ENCODE measurements at regions not wholly inside any gene's neighbourhood (a gene's known extent, or its start where the extent isn't known, plus 50 kb on each side); places are given as distances from the start of the nearest gene placed in this dataset.
"Not testable (repeated sequence)": the region's sequence is repeated elsewhere in the genome, so short reads cannot be mapped to it uniquely, and the experiment has no call there.

GRCh38 chr2:34703292-34703691 is 1104.2 kb upstream of the FAM98A start:
- DNase-seq (no peak), ATAC-seq (ENCODE audit: low read depth in 2 of 2) (no peak)
- H3K4me3 Mint-ChIP-seq = no peak overlapping the region
- Histone ChIP-seq H3K9me3 (ENCODE audit: control insufficient read depth in 2 of 2, low read length in 2 of 2) (no peaks in the 10 kb centered on the region), H3K4me3 (ENCODE audit: low read depth, low read length) (no peak overlapping the region), H3K36me3 (ENCODE audit: control insufficient read depth, insufficient read depth, low read length) (no peaks in the 10 kb centered on the region), H3K27ac (ENCODE audit: insufficient read depth, low read length, poor library complexity, severe bottlenecking) (no peak overlapping the region), H3K4me1 (ENCODE audit: control insufficient read depth, insufficient read depth, low read length, poor library complexity, severe bottlenecking) (no peaks in the 10 kb centered on the region), H3K27me3 (ENCODE audit: control insufficient read depth, insufficient read depth, low read length) (no peaks in the 10 kb centered on the region)
- no peaks in the 10 kb centered on the region for H3K36me3 Mint-ChIP-seq
- H3K9me3 Mint-ChIP-seq = peaks cover 0 to 10% (median 4%) of the 10 kb centered on the region in 7 donors
- H3K4me1 Mint-ChIP-seq = no peaks in the 10 kb centered on the region
- no peak overlapping the region for H3K27ac Mint-ChIP-seq
- no peaks in the 10 kb centered on the region for H3K27me3 Mint-ChIP-seq

- peak overlapping the region in 1 of 3 donors; percentile 31 for H3K27ac Mint-ChIP-seq
- H3K27ac ChIP-seq (ENCODE audit: insufficient read depth, low read length, poor library complexity, severe bottlenecking); H3K36me3 ChIP-seq (ENCODE audit: control insufficient read depth, insufficient read depth, low read length); DNase-seq; H3K27me3 ChIP-seq (ENCODE audit: control insufficient read depth, insufficient read depth, low read length); H3K4me3 ChIP-seq (ENCODE audit: low read depth, low read length); H3K9me3 ChIP-seq (ENCODE audit: control insufficient read depth in 2 of 2, low read length in 2 of 2); H3K27me3 Mint-ChIP-seq; ATAC-seq (ENCODE audit: low read depth in 2 of 2); H3K4me3 Mint-ChIP-seq; H3K4me1 ChIP-seq (ENCODE audit: control insufficient read depth, insufficient read depth, low read length, poor library complexity, severe bottlenecking); H3K36me3 Mint-ChIP-seq; H3K4me1 Mint-ChIP-seq: not testable (repeated sequence)
- peaks cover 0 to 10% (median 4%) of the 10 kb centered on the region in 7 donors for H3K9me3 Mint-ChIP-seq
Observed at GRCh38 chr2:34702391-34702790, 1103.3 kb upstream of the FAM98A start.

GRCh38 chr2:34677591-34677990 is 1078.5 kb upstream of the FAM98A start:
- H3K4me1 ChIP-seq (ENCODE audit: control insufficient read depth, insufficient read depth, low read length, poor library complexity, severe bottlenecking); H3K9me3 ChIP-seq (ENCODE audit: control insufficient read depth in 2 of 2, low read length in 2 of 2); H3K9me3 Mint-ChIP-seq; ATAC-seq (ENCODE audit: low read depth in 2 of 2); H3K27ac Mint-ChIP-seq; H3K4me3 Mint-ChIP-seq; H3K27me3 ChIP-seq (ENCODE audit: control insufficient read depth, insufficient read depth, low read length); H3K4me3 ChIP-seq (ENCODE audit: low read depth, low read length); H3K4me1 Mint-ChIP-seq; H3K27ac ChIP-seq (ENCODE audit: insufficient read depth, low read length, poor library complexity, severe bottlenecking); DNase-seq; H3K36me3 ChIP-seq (ENCODE audit: control insufficient read depth, insufficient read depth, low read length); H3K36me3 Mint-ChIP-seq; H3K27me3 Mint-ChIP-seq: not testable (repeated sequence)

- not testable (repeated sequence) for H3K27me3 Mint-ChIP-seq; ATAC-seq (ENCODE audit: low read depth in 2 of 2)
Observed at GRCh38 chr2:34677119-34677531, 1078.0 kb upstream of the FAM98A start.

GRCh38 chr2:34670482-34670881 is 1071.4 kb upstream of the FAM98A start:
- no peak for ATAC-seq (ENCODE audit: low read depth in 2 of 2)
- H3K36me3 Mint-ChIP-seq = no peaks in the 10 kb centered on the region
- H3K27me3 Mint-ChIP-seq = no peaks in the 10 kb centered on the region
- no peak for DNase-seq
- H3K4me1 Mint-ChIP-seq = no peaks in the 10 kb centered on the region
- H3K9me3 Mint-ChIP-seq = peaks cover 0 to 8% (median 4%) of the 10 kb centered on the region in 7 donors
- no peak overlapping the region for H3K27ac Mint-ChIP-seq
- no peak overlapping the region for H3K4me3 Mint-ChIP-seq
- Histone ChIP-seq H3K27ac (ENCODE audit: insufficient read depth, low read length, poor library complexity, severe bottlenecking) (no peak overlapping the region), H3K4me3 (ENCODE audit: low read depth, low read length) (no peak overlapping the region), H3K4me1 (ENCODE audit: control insufficient read depth, insufficient read depth, low read length, poor library complexity, severe bottlenecking) (no peaks in the 10 kb centered on the region), H3K9me3 (ENCODE audit: control insufficient read depth in 2 of 2, low read length in 2 of 2) (no peaks in the 10 kb centered on the region), H3K36me3 (ENCODE audit: control insufficient read depth, insufficient read depth, low read length) (no peaks in the 10 kb centered on the region), H3K27me3 (ENCODE audit: control insufficient read depth, insufficient read depth, low read length) (no peaks in the 10 kb centered on the region)

More at GRCh38 chr2:34677119-34677531, 1078.0 kb upstream of the FAM98A start:
- not testable (repeated sequence) for DNase-seq; H3K9me3 ChIP-seq (ENCODE audit: control insufficient read depth in 2 of 2, low read length in 2 of 2); H3K4me3 Mint-ChIP-seq; H3K9me3 Mint-ChIP-seq; H3K27me3 ChIP-seq (ENCODE audit: control insufficient read depth, insufficient read depth, low read length); H3K36me3 ChIP-seq (ENCODE audit: control insufficient read depth, insufficient read depth, low read length); H3K4me1 ChIP-seq (ENCODE audit: control insufficient read depth, insufficient read depth, low read length, poor library complexity, severe bottlenecking); H3K36me3 Mint-ChIP-seq; H3K4me1 Mint-ChIP-seq; H3K4me3 ChIP-seq (ENCODE audit: low read depth, low read length); H3K27ac Mint-ChIP-seq; H3K27ac ChIP-seq (ENCODE audit: insufficient read depth, low read length, poor library complexity, severe bottlenecking)

- peaks cover 0 to 9% (median 4%) of the 10 kb centered on the region in 7 donors for H3K9me3 Mint-ChIP-seq
- no peaks in the 10 kb centered on the region for H3K9me3 ChIP-seq (ENCODE audit: control insufficient read depth in 2 of 2, low read length in 2 of 2)
- no peaks in the 10 kb centered on the region for H3K27me3 ChIP-seq (ENCODE audit: control insufficient read depth, insufficient read depth, low read length)
- DNase-seq = no peak
- H3K4me1 ChIP-seq (ENCODE audit: control insufficient read depth, insufficient read depth, low read length, poor library complexity, severe bottlenecking) = no peaks in the 10 kb centered on the region
- no peak overlapping the region for H3K27ac Mint-ChIP-seq
- H3K4me3 ChIP-seq (ENCODE audit: low read depth, low read length) = no peak overlapping the region
- H3K36me3 ChIP-seq (ENCODE audit: control insufficient read depth, insufficient read depth, low read length) = no peaks in the 10 kb centered on the region
- ATAC-seq (ENCODE audit: low read depth in 2 of 2) = no peak
- H3K36me3 Mint-ChIP-seq = no peaks in the 10 kb centered on the region
- no peaks in the 10 kb centered on the region for H3K27me3 Mint-ChIP-seq
- no peaks in the 10 kb centered on the region for H3K4me1 Mint-ChIP-seq
- no peak overlapping the region for H3K4me3 Mint-ChIP-seq
- no peak overlapping the region for H3K27ac ChIP-seq (ENCODE audit: insufficient read depth, low read length, poor library complexity, severe bottlenecking)
Observed at GRCh38 chr2:34666821-34667220, 1067.7 kb upstream of the FAM98A start.

- ATAC-seq (ENCODE audit: low read depth in 2 of 2) (no peak), DNase-seq (no peak)
- H3K9me3 Mint-ChIP-seq = peaks cover 0 to 7% (median 3%) of the 10 kb centered on the region in 7 donors
- no peaks in the 10 kb centered on the region for H3K36me3 ChIP-seq (ENCODE audit: control insufficient read depth, insufficient read depth, low read length)
- no peaks in the 10 kb centered on the region for H3K36me3 Mint-ChIP-seq
- no peaks in the 10 kb centered on the region for H3K4me1 ChIP-seq (ENCODE audit: control insufficient read depth, insufficient read depth, low read length, poor library complexity, severe bottlenecking)
- no peak overlapping the region for H3K4me3 Mint-ChIP-seq
- no peak overlapping the region for H3K27ac ChIP-seq (ENCODE audit: insufficient read depth, low read length, poor library complexity, severe bottlenecking)
- H3K27ac Mint-ChIP-seq = no peak overlapping the region
- H3K9me3 ChIP-seq (ENCODE audit: control insufficient read depth in 2 of 2, low read length in 2 of 2) = no peaks in the 10 kb centered on the region
- no peak overlapping the region for H3K4me3 ChIP-seq (ENCODE audit: low read depth, low read length)
- no peaks in the 10 kb centered on the region for H3K27me3 ChIP-seq (ENCODE audit: control insufficient read depth, insufficient read depth, low read length)
- no peaks in the 10 kb centered on the region for H3K27me3 Mint-ChIP-seq
- no peaks in the 10 kb centered on the region for H3K4me1 Mint-ChIP-seq
Observed at GRCh38 chr2:34664266-34664665, 1065.2 kb upstream of the FAM98A start.

GRCh38 chr2:34663314-34663713 is 1064.2 kb upstream of the FAM98A start:
- Mint-ChIP-seq H3K9me3 (peaks cover 0 to 7% (median 3%) of the 10 kb centered on the region in 7 donors), H3K4me3 (no peak overlapping the region), H3K36me3 (no peaks in the 10 kb centered on the region), H3K4me1 (no peaks in the 10 kb centered on the region), H3K27me3 (no peaks in the 10 kb centered on the region), H3K27ac (no peak overlapping the region)
- no peak overlapping the region for H3K4me3 ChIP-seq (ENCODE audit: low read depth, low read length)
- no peaks in the 10 kb centered on the region for H3K4me1 ChIP-seq (ENCODE audit: control insufficient read depth, insufficient read depth, low read length, poor library complexity, severe bottlenecking)
- no peak overlapping the region for H3K27ac ChIP-seq (ENCODE audit: insufficient read depth, low read length, poor library complexity, severe bottlenecking)
- no peaks in the 10 kb centered on the region for H3K27me3 ChIP-seq (ENCODE audit: control insufficient read depth, insufficient read depth, low read length)
- no peaks in the 10 kb centered on the region for H3K9me3 ChIP-seq (ENCODE audit: control insufficient read depth in 2 of 2, low read length in 2 of 2)
- DNase-seq (no peak), ATAC-seq (ENCODE audit: low read depth in 2 of 2) (no peak)
- H3K36me3 ChIP-seq (ENCODE audit: control insufficient read depth, insufficient read depth, low read length) = no peaks in the 10 kb centered on the region

Measured in CD4-positive, CD25-positive, alpha-beta regulatory T cell (primary cell).